Panc1 (cell line): ENCODE measurements at regions not wholly inside any gene's neighbourhood (a gene's known extent, or its start where the extent isn't known, plus 50 kb on each side); places are given as distances from the start of the nearest gene placed in this dataset.

ENCODE experiments used
- ATAC-seq: fragments of 200-7000 bp; cut with Tn5 transposase; 2 replicates; pipeline ENCODE4 v1.9.1; 2020; ENCODE audit warnings: mild to moderate bottlenecking, moderate library complexity
- BruUV-seq: library from RNA; stranded (reverse); fragments of 400-500 nt; replicated peaks from 2 replicates; lab custom pipeline; 2021; lab: Mats Ljungman, UMichigan
- CTCF ChIA-PET: fragments of 300-600 bp; sonication (Branson Sonifier 250); formaldehyde crosslinking; loops from one replicate; lab custom pipeline; 2022; ENCODE audit warnings: antibody characterized with exemption; lab: Charles Lee
- POLR2A ChIA-PET: fragments of 300-600 bp; sonication (Branson Sonifier 250); formaldehyde crosslinking; loops from one replicate; lab custom pipeline; 2022; ENCODE audit warnings: antibody characterized with exemption; lab: Charles Lee
- DNase-seq: peaks from one replicate; pipeline ENCODE4 v3.0.0-alpha.2; 2010; ENCODE audit warnings: low read depth, low spot score
- H3K27ac ChIP-seq: 2 replicates; pipeline ENCODE4 v1.5.1; 2011; ENCODE audit warnings: mild to moderate bottlenecking, low read length, inconsistent platforms
- H3K27me3 ChIP-seq: fragments of 200-500 bp; sonication (Bioruptor generic); 2 replicates; pipeline ENCODE4 v1.6.0; 2014; ENCODE audit warnings: low read length, inconsistent platforms; ENCODE audit not compliant: control insufficient read depth, insufficient read depth
- H3K36me3 ChIP-seq: fragments of 200-500 bp; sonication (Bioruptor generic); 2 replicates; pipeline ENCODE4 v1.5.1; 2014; ENCODE audit warnings: inconsistent platforms, mild to moderate bottlenecking, low read length, moderate library complexity; ENCODE audit not compliant: control insufficient read depth, insufficient read depth
- H3K4me1 ChIP-seq: 2 replicates; pipeline ENCODE4 v1.5.1; 2011; ENCODE audit warnings: inconsistent platforms, mild to moderate bottlenecking, low read length, moderate library complexity; ENCODE audit not compliant: control insufficient read depth, insufficient read depth
- H3K4me3 ChIP-seq, 2 experiments: 2 replicates each; pipeline ENCODE4 v1.5.1; 2011 to 2012; ENCODE audit warnings: low read depth in 2 of 2, low read length in 2 of 2, mild to moderate bottlenecking in 2 of 2, inconsistent platforms in 1 of 2, moderate library complexity in 1 of 2
- H3K9me3 ChIP-seq: fragments of 200-500 bp; sonication (Bioruptor generic); 2 replicates; pipeline ENCODE4 v1.5.1; 2014; ENCODE audit warnings: low read depth, mild to moderate bottlenecking, inconsistent platforms, low read length, moderate library complexity; ENCODE audit not compliant: control insufficient read depth, insufficient read depth
- CTCF ChIP-seq: fragments of 450-650 bp; IDR thresholded peaks from 2 replicates; pipeline ENCODE4 v1.5.1; 2017; ENCODE audit warnings: mild to moderate bottlenecking
- POLR2AphosphoS5 ChIP-seq: IDR thresholded peaks from 2 replicates; pipeline ENCODE4 v1.6.1; 2012; ENCODE audit warnings: mild to moderate bottlenecking, low read depth, low read length, moderate library complexity
- REST ChIP-seq, 2 experiments: IDR thresholded peaks; 2 replicates each; pipeline ENCODE4 v1.6.1; 2011 to 2012; ENCODE audit warnings: low read depth in 2 of 2, control low read depth in 1 of 2, low read length in 1 of 2, mild to moderate bottlenecking in 1 of 2, moderate library complexity in 1 of 2; ENCODE audit not compliant: insufficient read depth in 1 of 2
- SIN3A ChIP-seq: IDR thresholded peaks from 2 replicates; pipeline ENCODE4 v1.6.1; 2012; ENCODE audit warnings: low read depth, mild to moderate bottlenecking, low read length, moderate library complexity, borderline replicate concordance; ENCODE audit not compliant: insufficient read depth
- TCF7L2 ChIP-seq: IDR thresholded peaks from 2 replicates; pipeline ENCODE4 v1.6.1; 2011; ENCODE audit warnings: mild to moderate bottlenecking, low read depth, low read length, inconsistent platforms
- in situ Hi-C: cut with HindIII; loops from 2 replicates; pipeline ENCODE4 v1.10.0; 2016; ENCODE audit warnings: low sequenced_read_pairs, low pct_unique_long_range_greater_than_20kb
- intact Hi-C: fragments of 100-400 bp; cut with micrococcal nuclease; formaldehyde crosslinking; loops from one replicate; pipeline ENCODE4 v1.10.0; 2022; ENCODE audit not compliant: unreplicated experiment

GRCh38 chr2:165024199-165024598 is 68.9 kb upstream of the SLC38A11 start:
- in situ Hi-C loops = no loop called here
- Histone ChIP-seq H3K27ac (no peak overlapping the region), H3K27me3 (no peaks in the 10 kb centered on the region), H3K4me3 (no peak overlapping the region), H3K36me3 (no peaks in the 10 kb centered on the region), H3K4me1 (no peaks in the 10 kb centered on the region), H3K9me3 (no peaks in the 10 kb centered on the region)
- ATAC-seq (no peak), DNase-seq (no peak)
- CTCF ChIA-PET = no interaction called here
- intact Hi-C loops = no loop called here
- TF ChIP-seq REST (IDR thresholded peaks at IDR 0.05; ENCODE audit: insufficient read depth in 1 of 2, low read depth in 2 of 2, low read length in 1 of 2) (no peak), CTCF (no peak), POLR2AphosphoS5 (no peak), SIN3A (no peak), TCF7L2 (no peak)
- POLR2A ChIA-PET = no interaction called here
- no TSS peak for BruUV-seq

DNA sequence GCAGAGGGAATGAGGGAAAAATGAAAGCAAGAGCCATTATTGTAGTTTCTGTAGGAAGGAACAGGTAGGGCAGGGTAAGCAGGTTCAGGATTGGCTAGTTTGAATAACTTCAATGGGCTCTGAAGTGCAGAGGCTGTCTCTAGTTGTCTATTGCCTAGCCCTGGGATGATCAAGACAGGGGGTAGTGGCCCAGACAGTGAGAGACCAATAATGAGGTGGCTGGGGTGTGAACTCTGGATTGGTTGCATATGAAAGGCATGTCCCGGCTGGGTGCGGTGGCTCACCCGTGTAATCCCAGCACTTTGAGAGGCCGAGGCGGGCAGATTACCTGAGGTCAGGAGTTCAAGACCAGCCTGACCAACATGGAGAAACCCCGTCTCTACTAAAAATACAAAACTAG is 67.5 kb upstream of the SLC38A11 start:
- in situ Hi-C loops (no loop called here), intact Hi-C loops (no loop called here)
- ChIA-PET CTCF (no interaction called here), POLR2A (no interaction called here)
- Histone ChIP-seq H3K4me3 (no peak overlapping the region), H3K27me3 (no peaks in the 10 kb centered on the region), H3K36me3 (no peaks in the 10 kb centered on the region), H3K4me1 (no peaks in the 10 kb centered on the region), H3K9me3 (no peaks in the 10 kb centered on the region), H3K27ac (no peak overlapping the region)
- TF ChIP-seq POLR2AphosphoS5 = no peak
- no peak for TF ChIP-seq SIN3A
- no peak for TF ChIP-seq CTCF
- TF ChIP-seq REST (IDR thresholded peaks at IDR 0.05; ENCODE audit: insufficient read depth in 1 of 2, low read depth in 2 of 2, low read length in 1 of 2) = no peak
- no peak for TF ChIP-seq TCF7L2
- ATAC-seq (no peak), DNase-seq (no peak)
- no TSS peak for BruUV-seq
